Mesodermal cell (in vitro differentiated cells): ENCODE measurements at regions not wholly inside any gene's neighbourhood (a gene's known extent, or its start where the extent isn't known, plus 50 kb on each side); places are given as distances from the start of the nearest gene placed in this dataset.
"Not testable (repeated sequence)": the region's sequence is repeated elsewhere in the genome, so short reads cannot be mapped to it uniquely, and the experiment has no call there.

Experiments
- H3K27ac ChIP-seq: 2 replicates; pipeline ENCODE4 v1.7.0; 2013; ENCODE audit warnings: mild to moderate bottlenecking, low read depth, low read length, moderate library complexity; ENCODE audit not compliant: severe bottlenecking
- H3K36me3 ChIP-seq: 2 replicates; pipeline ENCODE4 v1.7.1; 2013; ENCODE audit warnings: mild to moderate bottlenecking, low read length, moderate library complexity; ENCODE audit not compliant: control insufficient read depth, insufficient read depth
- H3K4me1 ChIP-seq: one replicate; pipeline ENCODE4 v1.7.1; 2013; ENCODE audit warnings: mild to moderate bottlenecking, low read length; ENCODE audit not compliant: insufficient read depth, control insufficient read depth, poor library complexity, severe bottlenecking
- H3K4me3 ChIP-seq: 2 replicates; pipeline ENCODE4 v1.7.0; 2013; ENCODE audit warnings: low read length, control low read depth, mild to moderate bottlenecking; ENCODE audit not compliant: insufficient read depth, poor library complexity, severe bottlenecking; ENCODE audit errors: extremely low read depth
- H3K9me3 ChIP-seq: 2 replicates; pipeline ENCODE4 v1.7.1; 2013; ENCODE audit warnings: mild to moderate bottlenecking, low read length, moderate library complexity; ENCODE audit not compliant: control insufficient read depth
- WGBS, 2 experiments: methylation state at CpG; one replicate each; pipeline ENCODE4 v1.1.5; 2013; ENCODE audit warnings: missing lambda C conversion rate in 2 of 2; ENCODE audit not compliant: insufficient coverage in 2 of 2; 5-methylcytosine and 5-hydroxymethylcytosine counted together

- no peaks in the 10 kb centered on the region for H3K36me3 ChIP-seq
- H3K9me3 ChIP-seq, result peaks cover 5% of the 10 kb centered on the region
- no peak overlapping the region for H3K27ac ChIP-seq
- no peaks in the 10 kb centered on the region for H3K4me1 ChIP-seq
- no peak overlapping the region for H3K4me3 ChIP-seq
- 92 to 94% methylated on average over 25 to 28 of the region's 41 CpGs for WGBS, 2 experiments
Measured at GRCh38 chr2:131754929-131755720, 227.4 kb downstream of the CCDC74A start.

DNA sequence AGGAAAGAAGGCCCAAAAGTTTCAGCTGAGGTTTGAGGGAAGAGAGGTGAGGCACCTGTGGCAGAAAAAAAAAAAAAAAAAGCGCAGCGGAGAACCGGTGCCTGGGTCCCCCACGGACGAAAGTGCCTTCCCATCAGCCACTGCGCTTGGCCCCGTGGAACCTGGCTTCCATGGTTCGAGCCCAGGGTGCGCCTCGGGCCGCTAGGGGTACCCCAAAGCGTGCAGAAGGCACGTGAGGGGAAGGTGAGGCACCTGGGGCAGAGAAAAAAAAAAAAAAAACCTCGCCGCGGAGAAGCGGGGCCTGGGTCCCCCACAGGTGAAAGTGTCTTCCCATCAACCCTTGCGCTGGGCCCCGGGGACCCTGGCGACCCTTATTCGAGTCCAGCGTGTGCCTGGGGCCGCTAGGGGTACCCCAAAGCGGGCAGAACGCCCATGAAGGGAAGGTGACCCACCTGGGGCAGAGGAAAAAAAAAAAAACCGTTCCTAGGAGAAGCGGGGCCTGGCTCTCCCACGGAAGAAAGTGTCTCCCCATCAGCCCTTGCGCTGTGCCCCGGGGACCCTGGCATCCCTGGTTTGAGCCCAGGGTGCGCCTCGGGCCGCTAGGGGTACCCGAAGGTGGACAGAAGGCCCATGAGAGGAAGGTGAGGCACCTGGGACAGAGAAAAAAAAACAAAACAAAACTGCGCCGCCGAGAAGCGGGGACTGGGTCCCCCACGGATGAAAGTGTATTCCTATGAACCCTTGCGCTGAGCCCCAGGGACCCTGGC lies 228.6 kb downstream of the CCDC74A start:
- no peak overlapping the region for H3K27ac ChIP-seq
- no peaks in the 10 kb centered on the region for H3K36me3 ChIP-seq
- peaks cover 5% of the 10 kb centered on the region for H3K9me3 ChIP-seq
- H3K4me3 ChIP-seq, result no peak overlapping the region
- no peaks in the 10 kb centered on the region for H3K4me1 ChIP-seq
- 91 to 94% methylated on average over 32 to 35 of the region's 40 CpGs for WGBS, 2 experiments

DNA sequence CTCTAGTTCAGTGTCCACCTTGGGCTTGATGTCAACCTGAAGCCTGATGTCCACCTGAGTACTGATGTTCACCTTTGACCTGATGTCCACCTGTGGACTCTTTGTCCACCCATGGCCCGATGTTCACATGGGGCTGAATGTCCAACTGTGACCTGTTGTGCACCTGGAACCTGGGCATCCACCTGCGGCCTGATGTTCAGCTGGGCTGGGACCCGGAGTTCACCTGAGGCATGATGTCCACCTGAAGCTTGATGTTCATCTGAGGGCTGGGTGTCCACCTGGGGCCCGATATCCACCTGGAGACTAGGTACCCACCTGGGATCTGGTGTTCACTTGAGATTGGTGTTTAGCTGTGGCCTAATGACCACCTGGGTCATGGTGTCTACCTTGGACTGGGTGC lies 231.3 kb downstream of the CCDC74A start:
- H3K4me1 ChIP-seq, H3K36me3 ChIP-seq, H3K9me3 ChIP-seq, H3K4me3 ChIP-seq, H3K27ac ChIP-seq: not testable (repeated sequence)
- WGBS, 2 experiments, result 95 to 97% methylated on average over 4 of the region's 4 CpGs

- WGBS, 2 experiments, result 78 to 83% methylated on average over 4 to 6 of the region's 10 CpGs
- H3K9me3 ChIP-seq, H3K36me3 ChIP-seq, H3K4me3 ChIP-seq, H3K4me1 ChIP-seq, H3K27ac ChIP-seq: not testable (repeated sequence)
Measured at GRCh38 chr2:131774955-131775555, 247.4 kb downstream of the CCDC74A start.

- H3K9me3 ChIP-seq, H3K36me3 ChIP-seq, H3K4me3 ChIP-seq, H3K4me1 ChIP-seq, H3K27ac ChIP-seq: not testable (repeated sequence)
- 81 to 98% methylated on average over 3 to 6 of the region's 12 CpGs for WGBS, 2 experiments
Measured at GRCh38 chr2:131775903-131776506, 248.3 kb downstream of the CCDC74A start.

DNA sequence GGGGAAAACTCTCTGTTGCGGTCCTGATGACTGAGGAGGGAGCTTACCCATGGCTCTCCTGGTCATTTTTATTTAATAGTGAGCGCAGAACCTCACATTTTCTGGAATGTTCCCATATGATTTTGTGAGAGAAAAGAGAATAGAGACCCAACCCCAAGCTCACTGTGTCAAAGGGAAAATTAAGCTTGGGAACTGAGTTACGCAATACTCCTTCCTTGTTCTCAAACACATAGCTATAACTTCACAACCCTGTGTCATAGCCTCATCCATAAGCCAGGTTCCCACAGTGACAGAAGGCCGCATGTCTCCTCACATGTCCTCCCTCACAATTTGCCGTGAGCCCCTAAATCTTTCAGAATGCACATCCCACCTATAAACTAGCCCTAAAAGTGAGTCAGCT lies 252.8 kb downstream of the CCDC74A start:
- H3K9me3 ChIP-seq, H3K27ac ChIP-seq, H3K4me1 ChIP-seq, H3K4me3 ChIP-seq, H3K36me3 ChIP-seq: not testable (repeated sequence)
- 80% methylated on average over 1 of the region's 5 CpGs; no CpG with 5 or more reads in 1 of the 2 experiments for WGBS, 2 experiments

DNA sequence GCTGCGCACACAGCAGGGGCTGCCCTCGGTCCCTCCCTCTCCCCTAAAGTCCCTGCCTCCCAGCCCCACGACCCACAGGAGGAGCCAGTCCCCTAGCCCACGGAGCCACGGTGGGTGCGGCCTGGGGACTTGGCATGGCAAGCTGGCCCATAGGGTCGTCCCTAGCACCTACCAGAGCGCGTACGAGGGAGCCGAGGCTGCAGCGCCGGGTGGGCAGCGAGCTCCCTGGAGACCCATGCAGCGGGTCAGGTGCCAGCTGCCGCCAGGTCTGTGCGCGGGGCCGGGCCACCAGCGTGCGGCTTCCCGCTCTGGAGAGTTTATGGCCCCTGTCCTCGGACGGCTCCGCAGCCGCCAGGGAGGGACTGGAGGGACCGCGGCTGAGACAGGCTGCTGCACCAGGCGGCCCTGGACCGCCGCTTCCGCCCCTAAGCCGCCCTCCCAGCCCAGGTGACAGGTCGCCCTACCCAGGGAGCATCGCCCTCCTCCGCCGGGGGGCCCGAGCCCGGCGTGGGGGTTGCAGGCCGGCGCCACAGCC lies 273.6 kb downstream of the CCDC74A start:
- H3K4me3 ChIP-seq, result no peak overlapping the region
- no peak overlapping the region for H3K27ac ChIP-seq
- no peaks in the 10 kb centered on the region for H3K36me3 ChIP-seq
- H3K9me3 ChIP-seq, result no peaks in the 10 kb centered on the region
- no peaks in the 10 kb centered on the region for H3K4me1 ChIP-seq
- 81 to 83% methylated on average over 32 to 41 of the region's 42 CpGs for WGBS, 2 experiments

- H3K27ac ChIP-seq, H3K4me1 ChIP-seq, H3K9me3 ChIP-seq, H3K36me3 ChIP-seq: not testable (repeated sequence)
- H3K4me3 ChIP-seq, result peak overlapping the region; percentile 47
- WGBS, 2 experiments, result 3% methylated on average over 8 to 28 of the region's 41 CpGs
Measured at GRCh38 chr2:131801745-131802350, 274.2 kb downstream of the CCDC74A start.

GRCh38 chr2:131802351-131802836 lies 274.7 kb downstream of the CCDC74A start:
- H3K4me3 ChIP-seq, result peak overlapping the region; percentile 47
- not testable (repeated sequence) for H3K9me3 ChIP-seq, H3K36me3 ChIP-seq, H3K4me1 ChIP-seq, H3K27ac ChIP-seq
- WGBS, 2 experiments, result 3 to 4% methylated on average over 16 to 27 of the region's 34 CpGs

- H3K27ac ChIP-seq, H3K4me1 ChIP-seq, H3K4me3 ChIP-seq, H3K9me3 ChIP-seq, H3K36me3 ChIP-seq: not testable (repeated sequence)
- WGBS, 2 experiments, result 80 to 81% methylated on average over 3 to 4 of the region's 5 CpGs
Measured at GRCh38 chr2:131803237-131803636, 275.5 kb downstream of the CCDC74A start.
